ENCODE measurements at regions not wholly inside any gene's neighbourhood (a gene's known extent, or its start where the extent isn't known, plus 50 kb on each side); places are given as distances from the start of the nearest gene placed in this dataset.

- Histone ChIP-seq H3K4me1 (peaks cover 0 to 10% (median 0%) of the 10 kb centered on the region in 4 donors), H3K9me3 (no peaks in the 10 kb centered on the region), H3K27ac (no peak overlapping the region), H3K4me3 (no peak overlapping the region), H3K36me3 (no peaks in the 10 kb centered on the region), H3K27me3 (no peaks in the 10 kb centered on the region)
- ATAC-seq (no peak), DNase-seq (no peak)
- intact Hi-C loops (cut with DNase I), result no loop called here
- WGBS (ENCODE audit: insufficient coverage, low coverage, low lambda C conversion rate, missing lambda C conversion rate), result 68% methylated on average over 3 of the region's 3 CpGs
- TF ChIP-seq POLR2A (IDR thresholded peaks at IDR 0.05) (no peak), CTCF (IDR thresholded peaks at IDR 0.05) (no peak)
Measured at GRCh38 chr5:62931153-62931950, 352.7 kb downstream of the LRRC70 start.

GRCh38 chr5:62922191-62922590 is 343.6 kb downstream of the LRRC70 start:
- no peak overlapping the region for H3K4me3 ChIP-seq
- WGBS (ENCODE audit: insufficient coverage, low coverage, low lambda C conversion rate, missing lambda C conversion rate), result 44% methylated on average over 3 of the region's 3 CpGs
- ATAC-seq (no peak), DNase-seq (no peak)
- H3K9me3 ChIP-seq, result no peaks in the 10 kb centered on the region
- H3K4me1 ChIP-seq, result no peaks in the 10 kb centered on the region
- no peak overlapping the region for H3K27ac ChIP-seq
- intact Hi-C loops (cut with DNase I), result no loop called here
- no peaks in the 10 kb centered on the region for H3K27me3 ChIP-seq
- H3K36me3 ChIP-seq, result no peaks in the 10 kb centered on the region
- TF ChIP-seq CTCF (IDR thresholded peaks at IDR 0.05) (no peak), POLR2A (IDR thresholded peaks at IDR 0.05) (no peak)

GRCh38 chr5:62920856-62921255 is 342.2 kb downstream of the LRRC70 start:
- Histone ChIP-seq H3K27ac (no peak overlapping the region), H3K36me3 (no peaks in the 10 kb centered on the region), H3K4me1 (no peaks in the 10 kb centered on the region), H3K4me3 (no peak overlapping the region), H3K9me3 (no peaks in the 10 kb centered on the region), H3K27me3 (no peaks in the 10 kb centered on the region)
- ATAC-seq (no peak), DNase-seq (no peak)
- no peak for TF ChIP-seq CTCF (IDR thresholded peaks at IDR 0.05)
- no peak for TF ChIP-seq POLR2A (IDR thresholded peaks at IDR 0.05)
- WGBS (ENCODE audit: insufficient coverage, low coverage, low lambda C conversion rate, missing lambda C conversion rate), result 32% methylated on average over 1 of the region's 1 CpG
- intact Hi-C loops (cut with DNase I), result no loop called here

GRCh38 chr5:62909326-62909725 is 330.7 kb downstream of the LRRC70 start:
- 23% methylated on average over 1 of the region's 1 CpG for WGBS (ENCODE audit: insufficient coverage, low coverage, low lambda C conversion rate, missing lambda C conversion rate)
- TF ChIP-seq CTCF (IDR thresholded peaks at IDR 0.05) (no peak), POLR2A (IDR thresholded peaks at IDR 0.05) (no peak)

More at GRCh38 chr5:62909326-62909725, 330.7 kb downstream of the LRRC70 start:
- no peak overlapping the region for H3K27ac ChIP-seq
- H3K4me1 ChIP-seq, result no peaks in the 10 kb centered on the region
- no peaks in the 10 kb centered on the region for H3K27me3 ChIP-seq
- intact Hi-C loops (cut with DNase I), result no loop called here
- no peak for ATAC-seq
- DNase-seq, result no peak
- no peaks in the 10 kb centered on the region for H3K36me3 ChIP-seq
- H3K4me3 ChIP-seq, result no peak overlapping the region
- H3K9me3 ChIP-seq, result no peaks in the 10 kb centered on the region
